Adrenal gland (tissue), 9 donors: ENCODE measurements at regions not wholly inside any gene's neighbourhood (a gene's known extent, or its start where the extent isn't known, plus 50 kb on each side); places are given as distances from the start of the nearest gene placed in this dataset.

Experiments used
- DNase-seq, 7 donors: peaks; one replicate each; pipeline ENCODE4 v3.0.0-alpha.2; 2019 to 2020
- H3K27ac ChIP-seq, 5 donors: fragments of 200-600 bp; sonication (generic) in 4 of 5; 1 replicate in 3 of 5; 2 replicates in 2 of 5; pipeline versions ENCODE4 v1.5.1 to v1.8.0; 2016 to 2020; ENCODE audit warnings: mild to moderate bottlenecking in 1 of 5
- H3K27me3 ChIP-seq: fragments of 200-600 bp; 2 replicates; pipeline ENCODE4 v1.8.0; 2021
- H3K36me3 ChIP-seq, 2 donors: fragments of 200-600 bp; replicated peaks in 1 of 2; 1 replicate in 1 of 2; 2 replicates in 1 of 2; pipeline versions ENCODE4 v1.5.1 to v1.8.0; 2018 to 2022
- H3K4me1 ChIP-seq, 2 donors: fragments of 200-600 bp; replicated peaks in 1 of 2; 1 replicate in 1 of 2; 2 replicates in 1 of 2; pipeline versions ENCODE4 v1.5.1 to v1.8.0; 2018 to 2021
- H3K4me3 ChIP-seq, 4 donors: fragments of 200-600 bp; sonication (generic) in 3 of 4; one replicate each; pipeline ENCODE4 v1.5.1; 2016 to 2018
- H3K9me3 ChIP-seq, 3 donors: fragments of 200-600 bp; sonication (generic) in 1 of 3; replicated peaks in 1 of 3; 1 replicate in 2 of 3; 2 replicates in 1 of 3; pipeline versions ENCODE4 v1.5.1 to v1.8.0; 2016 to 2021
- POLR2A ChIP-seq, 2 donors: fragments of 450-650 bp; IDR thresholded peaks; one replicate each; pipeline ENCODE4 v1.6.1; 2017; ENCODE audit warnings: antibody characterized with exemption in 2 of 2, mild to moderate bottlenecking in 2 of 2, moderate library complexity in 1 of 2
- WGBS, 4 donors: extraction: QIAGEN DNeasy Blood & Tissue Kit in 2 of 4; methylation state at CpG; one replicate each; pipeline versions ENCODE4 v1.1.5 to v1.1.7; 2013 to 2017; 5-methylcytosine and 5-hydroxymethylcytosine counted together
- intact Hi-C, 2 donors: fragments of 100-400 bp; cut with DNase I; formaldehyde crosslinking; loops; one replicate each; pipeline versions ENCODE4 v1.14.1 to v1.15.0; 2022 to 2023
- TF ChIP-seq, protein P1 (sequence below), 6 experiments: fragments of 450-650 bp in 4 of 6; fragments of 200-600 bp in 2 of 6; sonication (generic) in 1 of 6; IDR thresholded peaks; 1 replicate in 5 of 6; 2 replicates in 1 of 6; pipeline versions ENCODE4 v1.5.1 to v1.8.0; 2016 to 2021; ENCODE audit warnings: antibody characterized with exemption in 6 of 6, mild to moderate bottlenecking in 2 of 6, moderate library complexity in 1 of 6
- donor health status: healthy with polysubstance abuse.
- donor health status: Bipolar disorder and iron deficiency.
- donor health status: DM: yes; HTN: yes; CAD: no.
- donor health status: DM: no; HTN: no; CAD: no.
- donor health status: DM: no; HTN: no; CAD: no.

DNA sequence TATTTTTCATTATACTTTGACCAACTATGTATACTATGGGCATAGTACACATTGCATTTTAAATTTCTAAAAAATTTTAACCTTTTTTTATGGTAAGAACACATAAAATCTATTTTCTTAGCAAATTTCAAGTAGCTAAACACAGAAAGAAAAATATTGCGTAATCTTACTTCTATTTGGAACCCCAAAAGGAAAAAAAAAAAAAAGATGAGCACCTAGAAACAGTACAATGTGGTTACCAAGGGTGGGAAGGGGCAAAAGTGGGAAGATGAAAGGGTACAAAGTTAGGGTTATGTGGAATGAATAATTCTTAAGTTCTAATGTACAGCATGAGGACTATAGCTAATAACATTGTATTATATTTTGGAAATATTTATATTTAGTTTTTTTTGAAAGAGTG, 205.0 kb upstream of the EPHA4 start:
- no peak overlapping the region for H3K27ac ChIP-seq
- no peaks in the 10 kb centered on the region for H3K9me3 ChIP-seq
- intact Hi-C loops, result no loop called here
- WGBS, 4 donors, result 51 to 97% (median 86%) methylated on average over 1 of the region's 1 CpG
- no peaks in the 10 kb centered on the region for H3K36me3 ChIP-seq
- DNase-seq, result no peak
- H3K27me3 ChIP-seq, result no peaks in the 10 kb centered on the region
- no peak overlapping the region for H3K4me3 ChIP-seq
- TF ChIP-seq POLR2A (IDR thresholded peaks at IDR 0.05), result no peak
- TF ChIP-seq, protein P1, sequence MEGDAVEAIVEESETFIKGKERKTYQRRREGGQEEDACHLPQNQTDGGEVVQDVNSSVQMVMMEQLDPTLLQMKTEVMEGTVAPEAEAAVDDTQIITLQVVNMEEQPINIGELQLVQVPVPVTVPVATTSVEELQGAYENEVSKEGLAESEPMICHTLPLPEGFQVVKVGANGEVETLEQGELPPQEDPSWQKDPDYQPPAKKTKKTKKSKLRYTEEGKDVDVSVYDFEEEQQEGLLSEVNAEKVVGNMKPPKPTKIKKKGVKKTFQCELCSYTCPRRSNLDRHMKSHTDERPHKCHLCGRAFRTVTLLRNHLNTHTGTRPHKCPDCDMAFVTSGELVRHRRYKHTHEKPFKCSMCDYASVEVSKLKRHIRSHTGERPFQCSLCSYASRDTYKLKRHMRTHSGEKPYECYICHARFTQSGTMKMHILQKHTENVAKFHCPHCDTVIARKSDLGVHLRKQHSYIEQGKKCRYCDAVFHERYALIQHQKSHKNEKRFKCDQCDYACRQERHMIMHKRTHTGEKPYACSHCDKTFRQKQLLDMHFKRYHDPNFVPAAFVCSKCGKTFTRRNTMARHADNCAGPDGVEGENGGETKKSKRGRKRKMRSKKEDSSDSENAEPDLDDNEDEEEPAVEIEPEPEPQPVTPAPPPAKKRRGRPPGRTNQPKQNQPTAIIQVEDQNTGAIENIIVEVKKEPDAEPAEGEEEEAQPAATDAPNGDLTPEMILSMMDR (IDR thresholded peaks at IDR 0.05), result no peak
- H3K4me1 ChIP-seq, result no peaks in the 10 kb centered on the region

DNA sequence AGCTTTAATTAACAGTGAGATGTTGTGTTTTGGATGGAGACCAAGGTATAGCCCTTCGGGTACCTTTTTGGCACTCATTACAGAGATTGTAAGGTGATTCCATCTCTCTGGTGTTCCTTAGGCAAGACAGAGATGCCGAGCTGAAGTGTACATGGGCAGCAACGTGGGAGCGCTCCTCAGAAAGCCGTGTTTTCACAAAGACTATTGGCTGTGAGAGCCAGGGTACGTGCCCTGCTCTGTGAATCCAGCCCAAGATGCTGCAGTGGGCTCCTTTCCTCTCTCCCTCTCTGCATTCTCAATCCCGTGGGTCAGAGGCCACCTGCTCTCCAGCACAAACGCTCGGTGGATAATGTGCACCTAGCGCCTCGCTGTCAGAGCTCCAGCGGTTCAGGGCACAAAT, 203.0 kb upstream of the EPHA4 start:
- DNase-seq, result no peak
- no peak for TF ChIP-seq POLR2A (IDR thresholded peaks at IDR 0.05)
- TF ChIP-seq, protein P1 (IDR thresholded peaks at IDR 0.05), result no peak

DNA sequence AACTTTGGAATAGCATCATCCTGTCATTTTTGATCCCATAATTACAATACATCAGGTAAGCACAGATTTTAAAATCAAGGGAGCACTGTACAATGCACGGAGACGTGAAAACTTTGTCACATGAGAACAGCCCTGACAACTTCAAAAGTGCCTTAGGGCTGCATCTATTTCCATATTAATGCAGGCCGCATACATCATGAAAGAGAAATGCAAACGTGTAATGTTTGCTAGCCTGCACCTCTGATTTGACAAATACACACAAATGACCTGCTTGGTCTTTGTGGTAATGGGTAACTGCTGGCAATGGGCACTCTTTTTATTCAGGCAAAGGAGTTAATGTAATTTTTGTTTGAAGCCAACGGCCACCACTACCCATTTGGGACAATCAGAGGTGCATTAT, 202.0 kb upstream of the EPHA4 start:
- intact Hi-C loops, result no loop called here
- Histone ChIP-seq H3K27ac (no peak overlapping the region), H3K36me3 (no peaks in the 10 kb centered on the region), H3K9me3 (no peaks in the 10 kb centered on the region), H3K27me3 (no peaks in the 10 kb centered on the region), H3K4me3 (no peak overlapping the region), H3K4me1 (no peaks in the 10 kb centered on the region)
- 64 to 73% (median 67%) methylated on average over 5 of the region's 5 CpGs for WGBS, 4 donors
- no peak for DNase-seq
- TF ChIP-seq, protein P1 (IDR thresholded peaks at IDR 0.05), result no peak
- TF ChIP-seq POLR2A (IDR thresholded peaks at IDR 0.05), result no peak

More for the DNA sequence above, 203.0 kb upstream of the EPHA4 start:
- no peaks in the 10 kb centered on the region for H3K27me3 ChIP-seq
- H3K36me3 ChIP-seq, result no peaks in the 10 kb centered on the region
- intact Hi-C loops, result no loop called here
- no peak overlapping the region for H3K4me3 ChIP-seq
- H3K9me3 ChIP-seq, result no peaks in the 10 kb centered on the region
- 70 to 82% (median 81%) methylated on average over 12 of the region's 12 CpGs for WGBS, 4 donors
- no peak overlapping the region for H3K27ac ChIP-seq
- H3K4me1 ChIP-seq, result no peaks in the 10 kb centered on the region

DNA sequence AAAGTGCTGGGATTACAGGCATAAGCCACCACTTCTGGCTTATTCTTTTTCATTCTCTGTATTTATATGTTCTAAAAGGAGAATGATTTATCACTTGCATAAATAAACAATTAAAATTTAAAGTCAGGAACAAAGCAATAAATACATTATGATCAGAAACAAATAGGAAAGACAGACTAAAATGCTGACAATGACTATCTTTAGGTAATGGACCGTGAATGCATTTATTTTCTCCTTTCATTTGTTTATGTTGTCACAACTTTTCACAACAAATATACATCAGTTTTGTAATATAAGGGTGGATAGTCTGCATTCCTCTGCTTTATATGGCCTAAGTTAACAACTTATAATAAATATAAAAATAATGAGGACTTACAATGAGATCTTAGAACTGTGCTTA, 199.2 kb upstream of the EPHA4 start:
- intact Hi-C loops, result no loop called here
- TF ChIP-seq, protein P1 (IDR thresholded peaks at IDR 0.05), result no peak
- no peak for TF ChIP-seq POLR2A (IDR thresholded peaks at IDR 0.05)
- DNase-seq, result no peak
- Histone ChIP-seq H3K27ac (no peak overlapping the region), H3K4me3 (no peak overlapping the region), H3K4me1 (no peaks in the 10 kb centered on the region), H3K36me3 (no peaks in the 10 kb centered on the region), H3K27me3 (no peaks in the 10 kb centered on the region), H3K9me3 (no peaks in the 10 kb centered on the region)
- WGBS, 4 donors, result 86 to 95% (median 92%) methylated on average over 1 of the region's 1 CpG
